Stimulated activated CD8-positive, alpha-beta memory T cell treated with anti-CD3 and anti-CD28 coated beads, Interleukin-7, amount 100 ng/mL, for 24 hours (primary cell): ENCODE measurements at regions not wholly inside any gene's neighbourhood (a gene's known extent, or its start where the extent isn't known, plus 50 kb on each side); places are given as distances from the start of the nearest gene placed in this dataset.

ENCODE experiments used
- DNase-seq: peaks from one replicate; pipeline ENCODE4 v3.0.0-alpha.2; 2020; ENCODE audit warnings: low read depth

DNA sequence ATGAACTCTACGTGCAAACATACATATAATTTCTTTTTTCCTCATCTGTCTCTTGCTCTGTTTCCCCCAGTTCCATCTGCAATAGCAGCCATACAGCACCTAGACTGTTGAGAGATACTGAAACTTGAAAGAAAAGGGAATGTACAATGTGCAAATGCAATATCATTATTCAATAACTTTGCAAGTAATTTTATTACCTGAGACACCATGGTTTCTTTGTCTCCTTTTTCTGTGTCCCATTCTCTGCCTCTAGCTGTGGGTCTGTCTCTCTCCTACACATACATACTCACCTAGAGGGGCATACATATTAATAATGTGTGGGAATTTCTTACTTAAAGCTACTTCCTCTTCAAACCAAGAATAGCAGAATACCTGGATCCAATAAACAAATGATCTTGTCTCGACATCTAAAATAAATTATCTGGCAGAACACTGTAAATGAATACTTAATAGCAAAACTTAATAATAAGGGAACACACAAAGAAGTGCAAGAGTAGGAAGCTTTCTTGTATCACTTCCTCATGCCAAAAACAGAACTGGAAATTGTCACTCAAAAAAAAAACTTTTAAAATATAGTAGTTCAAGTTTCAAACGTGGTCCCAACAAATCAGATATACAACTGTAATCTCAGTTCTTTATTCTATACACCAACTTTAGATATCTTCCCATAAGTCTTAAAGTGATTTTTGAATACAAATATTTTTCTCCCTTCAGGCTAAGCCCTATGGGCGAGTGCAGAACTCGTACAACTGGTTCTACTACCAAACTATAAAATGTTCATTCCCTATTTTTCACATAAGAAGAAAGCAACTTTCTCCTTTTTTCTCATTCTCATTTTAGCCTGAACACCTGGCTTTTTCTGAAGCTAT, 194.6 kb downstream of the NRIP1 start:
- DNase-seq: no peak

DNA sequence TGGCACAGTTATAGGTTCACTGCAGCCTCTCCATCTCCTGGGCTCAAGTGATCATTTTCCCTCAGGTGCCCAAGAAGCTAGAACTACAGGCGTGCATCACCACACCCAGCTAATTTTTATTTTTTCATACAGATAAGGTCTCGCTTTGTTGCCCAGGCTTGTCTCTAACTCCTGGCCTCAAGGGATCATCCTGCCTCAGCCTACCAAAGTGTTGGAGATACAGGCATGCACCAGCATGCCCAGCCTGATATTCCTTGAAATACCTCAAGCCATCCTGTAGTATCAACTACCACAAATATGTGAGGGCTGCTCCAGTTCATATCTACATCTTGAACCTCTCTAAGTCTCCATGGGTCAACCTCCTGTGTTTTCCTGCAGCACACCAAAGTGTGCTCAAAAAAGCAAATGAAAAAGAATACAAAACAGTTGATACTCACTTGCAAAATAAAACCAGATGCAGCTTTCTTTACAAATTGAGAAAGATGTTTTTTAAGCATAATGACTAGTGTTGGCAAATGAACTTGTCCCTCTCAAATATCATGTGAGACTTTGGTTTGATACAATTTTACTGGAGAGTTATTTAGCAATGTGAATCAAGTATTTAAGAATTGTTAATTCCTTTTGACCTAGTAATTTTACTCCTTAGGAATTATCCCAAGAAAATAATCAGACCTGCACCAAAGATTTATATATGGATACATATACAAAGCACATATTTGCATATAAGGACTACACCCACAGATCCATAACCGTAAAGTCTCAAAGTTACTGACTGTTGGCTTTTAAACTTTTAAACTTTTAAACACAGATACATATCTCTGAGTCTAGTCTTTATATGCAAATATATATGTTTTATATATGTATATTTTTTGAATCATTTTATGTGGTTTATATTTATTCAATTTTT, 197.7 kb downstream of the NRIP1 start:
- no peak for DNase-seq

DNA sequence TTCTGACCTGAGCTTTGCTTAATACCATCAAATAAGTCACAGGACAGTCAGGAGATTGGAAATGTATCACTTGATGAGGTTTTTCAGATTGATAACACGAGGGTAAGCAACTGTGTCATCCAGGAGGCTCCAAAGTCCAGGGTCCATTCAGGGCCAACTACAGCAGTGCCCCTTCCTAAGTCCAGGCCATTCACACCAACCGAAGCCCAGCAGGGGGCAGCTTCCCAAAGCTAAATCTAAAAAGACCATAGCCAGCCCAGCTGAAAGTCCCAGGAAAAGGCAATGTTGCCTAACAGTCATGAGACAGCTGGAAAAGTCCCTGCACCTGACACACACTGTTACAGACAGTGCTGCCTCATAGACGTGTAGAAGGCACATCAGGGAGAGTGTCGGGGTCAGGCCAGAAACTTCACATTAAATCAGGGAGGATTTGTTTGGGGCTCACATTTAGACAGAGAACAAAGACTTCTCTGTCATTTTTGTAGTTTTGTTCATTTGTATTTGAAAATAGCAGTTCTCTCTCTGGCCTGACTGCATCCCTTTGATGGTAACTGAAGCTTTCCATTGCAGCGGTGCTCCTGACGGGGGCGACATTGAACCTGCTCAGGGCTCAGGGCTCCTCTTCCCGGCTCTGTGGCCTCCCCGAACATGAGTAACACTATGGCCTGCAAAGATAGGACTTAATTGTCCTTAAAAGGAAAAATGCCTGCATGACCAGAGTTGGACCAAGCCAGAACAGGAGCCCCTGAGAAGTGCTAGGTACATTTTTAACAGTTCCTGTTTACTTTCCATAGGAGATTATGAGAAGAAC, 200.4 kb downstream of the NRIP1 start:
- DNase-seq: no peak

DNA sequence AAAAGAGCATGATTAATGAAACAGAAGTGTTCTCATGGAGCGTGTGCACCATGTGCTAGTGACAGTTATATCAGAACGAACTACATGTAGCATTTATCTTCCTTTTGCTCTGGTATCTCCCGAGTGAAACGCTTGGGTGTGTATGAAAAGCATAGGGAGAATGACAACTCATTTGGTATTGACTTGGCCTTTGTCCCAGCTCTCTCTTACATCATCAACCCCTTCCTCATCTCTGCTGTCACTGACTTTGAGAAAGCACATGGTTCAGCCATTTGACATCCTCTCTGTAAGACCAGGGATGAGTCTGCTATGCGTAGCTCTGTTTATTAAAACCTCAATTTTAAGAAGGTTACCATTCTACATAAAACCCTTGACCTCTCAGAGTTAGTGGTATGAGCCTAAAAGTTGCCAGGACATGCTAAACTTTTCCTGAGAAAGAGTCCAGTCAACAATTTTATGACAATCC, 201.0 kb downstream of the NRIP1 start:
- DNase-seq: no peak

DNA sequence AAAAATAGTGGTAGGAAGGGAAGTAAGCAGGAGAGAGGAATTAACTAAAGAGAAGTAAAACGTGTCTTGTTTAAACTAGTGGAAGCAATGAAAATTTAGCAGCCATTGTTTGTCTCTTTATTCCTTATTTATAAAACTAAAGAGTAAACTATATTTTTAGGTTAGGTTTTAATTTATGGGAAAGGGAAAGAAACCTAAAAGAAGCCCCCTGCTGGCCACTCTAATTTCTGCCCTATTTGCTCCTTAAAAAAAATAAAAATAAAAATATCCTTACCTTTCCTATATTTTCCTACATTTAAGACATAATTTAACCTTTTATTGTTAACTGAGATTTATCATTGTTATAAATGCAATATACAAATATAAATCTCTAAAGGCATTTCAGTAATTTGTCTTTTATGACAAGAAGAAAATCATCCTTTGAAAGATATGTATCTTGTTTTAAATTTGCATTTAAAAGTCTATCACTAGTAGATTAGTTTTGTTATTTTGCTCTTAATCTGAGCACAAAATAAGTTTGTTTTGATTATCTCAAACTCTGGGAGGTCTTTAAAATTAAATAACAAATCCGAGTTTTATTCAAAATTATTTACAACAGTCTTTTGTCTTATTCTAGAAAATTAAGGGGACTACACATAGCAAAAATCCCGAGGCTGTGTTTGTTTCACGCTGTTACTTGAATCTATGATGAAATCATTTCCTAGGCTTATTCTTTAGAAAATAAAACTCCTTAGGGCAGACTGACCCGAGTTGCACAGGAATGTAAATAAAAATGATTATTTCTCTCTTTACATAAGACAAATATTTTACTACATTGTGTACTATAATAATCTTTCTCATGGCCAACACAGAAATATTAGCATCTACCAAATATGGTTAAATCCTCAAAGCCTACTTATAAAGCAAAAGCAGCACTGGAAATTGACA, 201.7 kb downstream of the NRIP1 start:
- no peak for DNase-seq

DNA sequence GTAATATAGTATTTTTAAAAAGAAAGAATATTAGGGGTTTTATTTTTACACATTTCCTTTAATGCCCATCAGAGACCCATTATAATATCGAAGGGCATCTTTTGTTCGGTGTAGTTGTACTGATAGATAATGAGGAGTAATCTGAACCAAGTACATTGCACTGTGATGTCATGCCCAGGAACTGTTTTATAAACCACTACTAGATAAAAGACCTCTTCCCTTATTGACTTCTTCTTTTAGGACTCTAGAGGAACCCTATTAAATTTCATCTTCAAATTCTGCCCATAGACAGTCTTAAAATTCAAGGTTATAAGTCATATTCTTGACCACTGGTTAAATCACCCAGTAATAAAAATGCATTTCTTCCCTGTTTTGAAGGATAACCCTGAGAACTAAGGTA, 206.5 kb downstream of the NRIP1 start:
- no peak for DNase-seq

DNA sequence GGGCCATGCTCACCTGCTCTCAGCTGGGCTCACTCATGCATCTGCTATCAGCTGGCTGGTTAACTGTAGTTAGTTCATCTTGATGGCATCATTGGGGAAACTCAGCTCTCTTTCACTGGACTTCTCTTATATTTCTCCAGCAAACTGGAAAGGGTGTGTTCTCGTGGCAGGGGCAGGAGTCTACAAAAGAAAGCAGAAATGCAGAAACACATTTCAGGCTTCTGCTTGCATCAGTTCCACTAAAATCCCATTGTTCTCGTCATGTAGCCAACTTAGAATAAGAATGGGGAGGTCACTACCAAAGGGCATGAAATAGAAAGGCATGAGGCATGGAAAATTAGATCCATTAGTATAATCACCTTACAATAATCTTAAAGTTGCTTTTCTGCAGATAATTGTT, 207.3 kb downstream of the NRIP1 start:
- DNase-seq: no peak

DNA sequence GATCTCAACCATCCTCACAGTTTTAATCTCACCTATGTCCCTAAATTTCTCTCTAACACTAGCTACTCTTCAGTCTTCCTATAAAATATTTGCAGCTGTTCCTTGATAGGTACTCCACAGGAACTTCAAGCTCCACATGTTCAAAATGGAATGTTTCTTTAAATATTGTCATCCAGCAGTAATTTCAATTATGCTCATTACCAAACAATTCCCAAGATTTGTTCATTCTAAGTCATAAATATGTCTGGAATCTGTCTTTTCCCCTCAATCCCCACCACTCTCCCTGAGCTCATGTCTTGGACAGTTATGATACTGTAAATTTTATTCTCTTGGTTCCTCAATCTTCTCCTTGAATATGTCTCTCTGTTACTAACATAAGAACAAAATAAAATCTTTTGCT, 214.4 kb downstream of the NRIP1 start:
- no peak for DNase-seq

DNA sequence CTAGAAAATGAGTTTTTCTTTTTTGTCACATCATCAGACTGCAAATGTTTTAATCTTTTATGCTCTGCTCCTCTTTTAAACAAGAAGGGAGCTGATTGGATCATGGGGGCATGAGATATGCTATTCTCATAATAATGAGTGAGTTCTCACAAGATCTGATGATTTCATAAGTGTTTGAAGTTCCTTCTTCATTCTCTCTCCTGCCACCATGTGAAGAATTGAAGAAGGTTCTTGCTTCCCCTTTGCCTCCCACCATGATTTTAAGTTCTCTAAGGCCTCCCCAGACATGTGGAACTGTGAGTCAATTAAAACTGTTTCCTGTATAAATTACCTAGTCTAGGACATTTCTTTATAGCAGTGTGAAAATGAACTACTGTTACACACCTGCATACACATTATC, 218.2 kb downstream of the NRIP1 start:
- DNase-seq: no peak

DNA sequence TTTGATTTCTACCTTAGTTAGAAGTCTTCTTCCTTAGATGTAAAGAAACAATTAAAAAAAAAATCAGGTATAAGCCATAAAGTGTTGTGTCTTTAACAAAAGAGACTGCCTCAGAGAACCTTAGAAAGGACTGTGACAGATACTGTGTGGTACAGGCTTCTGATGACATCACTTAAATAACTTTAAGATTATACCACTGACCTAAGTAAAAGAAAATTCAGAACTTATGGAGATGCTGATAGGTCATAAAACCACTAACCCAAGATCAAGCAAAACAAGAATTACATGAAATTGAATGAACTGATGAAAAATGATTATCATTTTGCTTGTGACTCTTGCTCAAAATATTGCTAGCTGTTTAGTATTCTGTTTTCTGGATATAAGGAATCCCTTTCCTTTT, 220.8 kb downstream of the NRIP1 start:
- DNase-seq: no peak

DNA sequence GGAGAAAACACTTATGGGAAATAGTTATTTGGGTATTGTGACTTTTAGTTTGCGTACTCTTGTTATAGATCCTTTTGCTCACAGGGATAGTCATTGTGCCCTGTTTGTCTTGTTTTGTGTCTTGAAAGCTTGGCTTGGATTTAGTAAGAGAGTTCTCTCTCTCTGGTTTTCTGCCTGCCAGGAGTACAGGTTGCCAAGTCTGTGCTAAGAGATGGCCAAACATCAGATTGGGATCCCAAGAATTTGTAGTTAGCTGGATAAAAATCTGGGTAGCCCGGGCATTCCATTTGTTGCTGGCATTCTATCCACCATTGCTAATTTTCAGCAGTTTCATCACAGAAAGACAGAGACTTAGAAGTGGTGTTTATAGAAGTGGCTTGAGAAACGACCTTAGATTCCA, 222.2 kb downstream of the NRIP1 start:
- no peak for DNase-seq

DNA sequence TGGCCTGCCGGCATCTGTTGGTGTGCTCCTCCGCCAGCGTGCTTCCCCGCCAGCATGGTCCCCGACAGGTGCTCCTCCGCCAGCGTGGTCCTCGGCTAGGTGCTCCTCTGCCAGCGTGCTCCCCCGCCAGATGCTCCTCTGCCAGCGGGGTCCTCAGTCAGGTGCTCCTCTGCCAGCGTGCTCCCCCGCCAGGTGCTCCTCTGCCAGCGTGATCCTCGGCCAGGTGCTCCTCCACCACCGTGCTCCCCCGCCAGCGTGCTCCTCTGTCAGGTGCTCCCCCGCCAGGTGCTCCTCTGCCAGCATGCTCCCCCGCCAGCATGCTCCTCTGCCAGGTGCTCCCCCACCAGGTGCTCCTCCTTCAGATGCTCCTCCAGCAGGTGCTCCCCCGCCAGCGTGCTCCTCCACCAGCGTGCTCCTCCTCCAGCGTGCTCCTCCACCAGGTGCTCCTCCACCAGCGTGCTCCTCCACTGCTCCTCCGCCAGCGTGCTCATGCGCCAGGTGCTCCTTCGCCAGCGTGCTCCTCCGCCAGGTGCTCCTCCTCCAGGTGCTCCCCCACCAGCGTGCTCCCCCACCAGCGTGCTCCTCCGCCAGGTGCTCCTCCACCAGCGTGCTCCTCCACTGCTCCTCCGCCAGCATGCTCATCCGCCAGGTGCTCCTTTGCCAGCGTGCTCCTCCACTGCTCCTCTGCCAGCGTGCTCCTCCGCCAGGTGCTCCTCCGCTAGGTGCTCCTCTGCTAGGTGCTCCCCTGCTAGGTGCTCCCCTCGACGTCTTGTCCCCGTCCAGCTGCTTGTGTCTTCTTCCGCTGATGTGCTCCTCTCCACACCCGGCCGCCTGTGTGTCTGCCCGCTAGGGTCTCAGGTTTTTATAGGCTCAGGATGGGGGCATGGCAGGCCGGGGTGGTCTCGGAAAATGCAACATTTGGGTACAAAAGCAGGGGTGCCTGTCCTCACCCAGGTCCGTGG, 223.0 kb downstream of the NRIP1 start:
- no peak for DNase-seq

DNA sequence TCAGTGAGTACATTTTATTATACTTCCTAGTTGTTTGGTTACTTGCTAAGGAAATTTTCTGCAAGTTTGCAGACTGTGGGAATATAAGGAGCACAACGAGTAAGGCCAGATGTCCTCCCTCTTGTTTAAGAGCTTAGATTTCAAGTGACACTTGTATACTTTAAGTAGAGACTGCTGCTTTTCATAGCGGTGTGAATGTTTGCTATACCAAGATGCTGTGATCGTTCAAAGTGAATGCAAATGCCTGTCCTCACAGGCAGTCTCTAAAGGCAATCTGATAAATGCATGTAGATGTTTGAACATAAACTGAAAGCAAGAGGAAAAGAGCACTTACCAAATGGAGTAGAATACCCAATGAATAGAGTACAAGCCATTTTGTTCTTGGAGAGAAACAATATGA, 226.4 kb downstream of the NRIP1 start:
- DNase-seq: no peak

DNA sequence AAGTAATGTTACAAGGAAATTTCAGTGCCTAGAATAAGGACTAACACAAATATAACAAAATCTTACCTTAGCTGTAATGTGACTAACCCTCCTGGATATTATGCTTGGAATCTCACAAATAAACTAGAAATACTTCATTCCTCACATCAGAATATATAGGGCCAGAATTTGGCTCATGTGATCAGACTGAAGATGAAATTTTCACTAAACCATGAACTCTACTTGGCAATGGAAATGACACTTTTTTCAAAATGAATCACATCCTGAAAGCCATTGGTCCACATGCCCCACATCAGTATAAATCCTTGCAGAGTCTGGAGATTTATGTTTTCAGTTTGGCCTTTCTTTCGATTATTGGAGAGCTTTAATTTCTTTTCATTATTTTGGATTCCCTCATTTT, 227.8 kb downstream of the NRIP1 start:
- no peak for DNase-seq

DNA sequence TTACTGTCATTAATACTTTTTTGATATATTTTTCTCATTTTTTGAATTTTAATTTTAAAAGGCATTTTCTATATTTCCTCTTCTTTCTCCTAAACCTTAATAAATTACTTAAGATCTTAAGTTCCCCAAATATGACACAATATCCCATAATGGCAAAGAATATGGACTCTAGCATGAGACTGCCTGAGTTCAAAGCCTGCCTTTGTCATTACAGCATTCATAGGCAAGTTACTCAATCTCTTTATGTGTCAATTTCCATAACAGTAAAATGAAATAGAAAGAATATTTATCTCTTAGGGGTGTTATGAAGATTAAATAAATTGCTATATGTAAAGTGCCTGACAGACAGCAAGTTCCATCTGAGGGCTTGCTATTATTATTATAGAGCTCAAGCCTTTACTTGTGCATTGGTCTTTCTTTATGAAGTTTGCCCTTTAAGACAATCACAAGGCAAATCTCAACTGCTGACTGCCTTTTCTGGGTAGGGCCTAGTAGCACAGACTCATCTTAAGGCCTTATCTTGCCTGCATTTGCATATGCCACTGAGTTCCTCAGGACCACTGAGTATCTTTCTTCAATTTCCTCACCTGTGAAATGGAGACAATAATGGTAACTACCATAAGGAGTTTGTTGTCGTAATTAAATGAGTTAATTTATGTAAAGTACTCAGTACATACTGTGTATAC, 231.0 kb downstream of the NRIP1 start:
- no peak for DNase-seq

DNA sequence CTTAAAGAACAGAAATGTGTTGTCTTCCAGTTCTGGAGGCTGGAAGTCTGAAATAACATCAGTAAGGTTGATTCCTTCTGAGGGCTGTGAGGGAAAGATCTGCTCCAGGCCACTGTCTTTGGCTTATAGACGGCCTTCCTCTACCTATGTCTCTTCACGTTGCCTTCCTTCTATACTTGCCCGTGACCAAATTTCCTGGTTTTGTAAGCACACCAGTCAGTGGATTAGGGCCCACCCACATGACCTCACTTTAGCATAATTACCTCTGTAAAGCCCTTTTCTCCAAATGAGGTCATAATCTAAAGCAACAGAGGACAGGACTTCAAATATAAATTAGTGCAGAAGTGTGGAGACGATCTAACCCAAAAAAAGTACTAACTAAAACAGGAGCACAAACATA, 231.6 kb downstream of the NRIP1 start:
- DNase-seq: no peak

DNA sequence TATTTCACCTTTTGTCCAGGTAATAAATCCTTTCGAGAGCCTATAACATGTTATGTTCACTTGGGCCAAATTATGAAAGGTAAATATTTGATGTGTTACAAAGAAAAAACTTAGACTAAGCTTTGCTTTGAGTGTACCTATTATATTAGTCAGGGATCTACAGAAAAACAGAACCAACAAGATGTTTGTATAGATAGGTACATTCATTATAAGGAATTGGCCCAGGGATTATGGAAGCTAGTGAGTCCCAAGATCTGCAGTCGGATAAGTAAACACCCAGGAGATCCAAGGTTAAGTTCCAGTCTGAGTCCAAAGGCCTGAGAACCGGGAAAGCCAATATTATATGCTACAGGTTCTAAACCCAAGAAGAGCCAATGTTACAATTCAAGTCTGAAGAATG, 234.5 kb downstream of the NRIP1 start:
- DNase-seq: no peak

DNA sequence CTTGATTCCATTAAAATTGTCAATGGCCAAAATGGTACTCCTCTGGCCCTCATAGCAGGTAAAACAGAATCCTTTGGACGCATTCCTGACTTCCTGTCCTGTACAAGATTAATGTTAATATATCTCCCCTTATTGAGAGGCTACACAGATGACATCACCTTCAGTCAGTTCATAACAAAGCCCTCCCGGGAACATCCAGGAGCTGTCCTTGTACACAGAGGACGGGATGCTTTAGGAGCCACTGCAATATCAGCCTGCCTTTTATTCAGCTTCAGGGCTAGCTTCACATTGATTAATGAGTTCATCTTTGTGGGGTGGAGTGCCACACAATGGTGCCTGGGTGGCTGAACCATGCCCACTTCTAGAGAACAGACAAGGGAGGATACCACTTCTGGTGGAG, 235.1 kb downstream of the NRIP1 start:
- no peak for DNase-seq

DNA sequence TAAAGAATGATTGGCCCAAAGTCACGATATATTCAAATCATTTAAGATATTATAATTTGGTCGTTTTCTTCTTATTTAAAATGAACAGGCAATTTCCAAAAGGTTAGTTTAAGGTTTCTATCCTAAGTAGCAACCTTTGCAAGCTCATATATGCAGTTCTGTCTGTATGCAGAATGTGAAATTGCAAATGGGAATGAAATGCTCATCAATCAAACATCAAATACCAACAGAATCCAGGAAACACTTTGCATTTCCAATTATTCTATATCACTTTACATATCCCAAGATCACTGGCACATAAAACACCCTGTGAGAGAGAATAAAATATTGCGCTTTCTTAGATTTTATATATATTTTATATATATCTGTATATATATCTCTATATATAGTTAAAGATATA, 237.3 kb downstream of the NRIP1 start:
- DNase-seq: no peak
